WTC11 (cell line): ENCODE measurements at regions not wholly inside any gene's neighbourhood (a gene's known extent, or its start where the extent isn't known, plus 50 kb on each side); places are given as distances from the start of the nearest gene placed in this dataset.

ENCODE experiments used
- ATAC-seq: fragments of 200-7000 bp; cut with Tn5 transposase; 2 replicates; pipeline ENCODE4 v1.10.0; 2021; ENCODE audit warnings: mild to moderate bottlenecking, moderate library complexity
- CTCF ChIA-PET: fragments of 300-600 bp; sonication (Branson Sonifier 250); formaldehyde crosslinking; loops from one replicate; lab custom pipeline; 2021; ENCODE audit warnings: antibody characterized with exemption; lab: Charles Lee
- POLR2A ChIA-PET: fragments of 350-600 bp; sonication (Branson Sonifier 250); formaldehyde crosslinking; loops from one replicate; lab custom pipeline; 2021; ENCODE audit warnings: antibody characterized with exemption; lab: Charles Lee
- DNase-seq: peaks from one replicate; pipeline ENCODE4 v3.0.0; 2021; ENCODE audit warnings: low spot score
- H3K27ac Mint-ChIP-seq: 2 replicates; pipeline ENCODE4 v1.8.0; 2021; ENCODE audit warnings: mixed read lengths
- H3K27me3 Mint-ChIP-seq: 2 replicates; pipeline ENCODE4 v1.8.0; 2021; ENCODE audit warnings: low read depth, mild to moderate bottlenecking, moderate library complexity, mixed read lengths
- H3K36me3 Mint-ChIP-seq: 2 replicates; pipeline ENCODE4 v1.8.0; 2021; ENCODE audit warnings: mixed read lengths
- H3K4me1 Mint-ChIP-seq: 2 replicates; pipeline ENCODE4 v1.8.0; 2022; ENCODE audit warnings: mixed read lengths
- H3K4me3 Mint-ChIP-seq: 2 replicates; pipeline ENCODE4 v1.8.0; 2021; ENCODE audit warnings: mild to moderate bottlenecking, moderate library complexity, mixed read lengths
- H3K9me3 Mint-ChIP-seq: 2 replicates; pipeline ENCODE4 v1.8.0; 2021; ENCODE audit warnings: mixed read lengths
- AFF4 ChIP-seq: sonication (generic); formaldehyde crosslinking; IDR thresholded peaks from 2 replicates; pipeline ENCODE4 v1.8.1; 2023; ENCODE audit warnings: mild to moderate bottlenecking, missing genetic modification reagents, borderline replicate concordance
- EMX1 ChIP-seq: fragments of 250-450 bp; sonication (Bioruptor Pico); IDR thresholded peaks from 2 replicates; pipeline ENCODE4 v1.8.0; 2021; ENCODE audit warnings: mild to moderate bottlenecking
- GABPB1 ChIP-seq: sonication (generic); formaldehyde crosslinking; IDR thresholded peaks from 2 replicates; pipeline ENCODE4 v1.8.1; 2023; ENCODE audit warnings: mild to moderate bottlenecking, missing genetic modification reagents
- NFATC4 ChIP-seq: fragments of 250-450 bp; sonication (Bioruptor Pico); IDR thresholded peaks from 2 replicates; pipeline ENCODE4 v1.9.0; 2021; ENCODE audit warnings: mild to moderate bottlenecking
- NR3C1 ChIP-seq: sonication (generic); formaldehyde crosslinking; conservative IDR thresholded peaks from 2 replicates; pipeline ENCODE4 v1.8.1; 2023; ENCODE audit warnings: low read depth, mild to moderate bottlenecking, missing genetic modification reagents
- OVOL2 ChIP-seq: fragments of 250-450 bp; sonication (Bioruptor Pico); IDR thresholded peaks from 2 replicates; pipeline ENCODE4 v1.9.0; 2021; ENCODE audit warnings: mild to moderate bottlenecking, borderline replicate concordance
- PRDM15 ChIP-seq: sonication (generic); formaldehyde crosslinking; IDR thresholded peaks from 2 replicates; pipeline ENCODE4 v1.8.0; 2022; ENCODE audit warnings: missing genetic modification reagents
- SOX15 ChIP-seq: fragments of 250-450 bp; sonication (Bioruptor Pico); IDR thresholded peaks from 2 replicates; pipeline ENCODE4 v1.9.0; 2021; ENCODE audit warnings: mild to moderate bottlenecking
- SP1 ChIP-seq: sonication (generic); formaldehyde crosslinking; conservative IDR thresholded peaks from 2 replicates; pipeline ENCODE4 v1.8.1; 2022; ENCODE audit warnings: missing genetic modification reagents
- TCF7 ChIP-seq: sonication (generic); formaldehyde crosslinking; IDR thresholded peaks from 2 replicates; pipeline ENCODE4 v1.8.0; 2022; ENCODE audit warnings: mild to moderate bottlenecking, low read depth, missing genetic modification reagents, moderate library complexity
- TEAD4 ChIP-seq: sonication (generic); formaldehyde crosslinking; IDR thresholded peaks from 2 replicates; pipeline ENCODE4 v1.8.0; 2022; ENCODE audit warnings: mild to moderate bottlenecking, missing genetic modification reagents
- ZBTB21 ChIP-seq: sonication (generic); formaldehyde crosslinking; IDR thresholded peaks from 2 replicates; pipeline ENCODE4 v1.8.1; 2023; ENCODE audit warnings: mild to moderate bottlenecking, missing genetic modification reagents, borderline replicate concordance
- ZNF219 ChIP-seq: sonication (generic); formaldehyde crosslinking; IDR thresholded peaks from 2 replicates; pipeline ENCODE4 v1.8.0; 2023; ENCODE audit warnings: missing genetic modification reagents, mild to moderate bottlenecking, borderline replicate concordance
- TF ChIP-seq, protein P1 (sequence below): fragments of 250-450 bp; sonication (Bioruptor Pico); IDR thresholded peaks from 2 replicates; pipeline ENCODE4 v2.1.2; 2022; ENCODE audit warnings: mild to moderate bottlenecking, moderate library complexity
- TF ChIP-seq, protein P2 (sequence below): sonication (generic); formaldehyde crosslinking; IDR thresholded peaks from 2 replicates; pipeline ENCODE4 v1.8.0; 2023; ENCODE audit warnings: mild to moderate bottlenecking, missing genetic modification reagents
- TF ChIP-seq, protein P3 (sequence below): sonication (generic); formaldehyde crosslinking; IDR thresholded peaks from 2 replicates; pipeline ENCODE4 v1.8.1; 2023; ENCODE audit warnings: mild to moderate bottlenecking, missing genetic modification reagents, moderate library complexity

GRCh38 chr22:48418831-48419230, 1408.8 kb downstream of the BRD1 start (continued):
- TF ChIP-seq AFF4 (no peak), ZBTB21 (CRISPR knock-in tag) (no peak), SOX15 (CRISPR knock-in tag) (no peak), OVOL2 (CRISPR knock-in tag) (no peak), SP1 (CRISPR knock-in tag) (no peak), NFATC4 (CRISPR knock-in tag) (no peak), TCF7 (CRISPR knock-in tag) (no peak), GABPB1 (CRISPR knock-in tag) (no peak), EMX1 (CRISPR knock-in tag) (no peak), PRDM15 (CRISPR knock-in tag) (no peak)
- TF ChIP-seq, protein P1, sequence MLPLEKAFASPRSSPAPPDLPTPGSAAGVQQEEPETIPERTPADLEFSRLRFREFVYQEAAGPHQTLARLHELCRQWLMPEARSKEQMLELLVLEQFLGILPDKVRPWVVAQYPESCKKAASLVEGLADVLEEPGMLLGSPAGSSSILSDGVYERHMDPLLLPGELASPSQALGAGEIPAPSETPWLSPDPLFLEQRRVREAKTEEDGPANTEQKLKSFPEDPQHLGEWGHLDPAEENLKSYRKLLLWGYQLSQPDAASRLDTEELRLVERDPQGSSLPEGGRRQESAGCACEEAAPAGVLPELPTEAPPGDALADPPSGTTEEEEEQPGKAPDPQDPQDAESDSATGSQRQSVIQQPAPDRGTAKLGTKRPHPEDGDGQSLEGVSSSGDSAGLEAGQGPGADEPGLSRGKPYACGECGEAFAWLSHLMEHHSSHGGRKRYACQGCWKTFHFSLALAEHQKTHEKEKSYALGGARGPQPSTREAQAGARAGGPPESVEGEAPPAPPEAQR (CRISPR knock-in tag) = no peak
- TF ChIP-seq, protein P2, sequence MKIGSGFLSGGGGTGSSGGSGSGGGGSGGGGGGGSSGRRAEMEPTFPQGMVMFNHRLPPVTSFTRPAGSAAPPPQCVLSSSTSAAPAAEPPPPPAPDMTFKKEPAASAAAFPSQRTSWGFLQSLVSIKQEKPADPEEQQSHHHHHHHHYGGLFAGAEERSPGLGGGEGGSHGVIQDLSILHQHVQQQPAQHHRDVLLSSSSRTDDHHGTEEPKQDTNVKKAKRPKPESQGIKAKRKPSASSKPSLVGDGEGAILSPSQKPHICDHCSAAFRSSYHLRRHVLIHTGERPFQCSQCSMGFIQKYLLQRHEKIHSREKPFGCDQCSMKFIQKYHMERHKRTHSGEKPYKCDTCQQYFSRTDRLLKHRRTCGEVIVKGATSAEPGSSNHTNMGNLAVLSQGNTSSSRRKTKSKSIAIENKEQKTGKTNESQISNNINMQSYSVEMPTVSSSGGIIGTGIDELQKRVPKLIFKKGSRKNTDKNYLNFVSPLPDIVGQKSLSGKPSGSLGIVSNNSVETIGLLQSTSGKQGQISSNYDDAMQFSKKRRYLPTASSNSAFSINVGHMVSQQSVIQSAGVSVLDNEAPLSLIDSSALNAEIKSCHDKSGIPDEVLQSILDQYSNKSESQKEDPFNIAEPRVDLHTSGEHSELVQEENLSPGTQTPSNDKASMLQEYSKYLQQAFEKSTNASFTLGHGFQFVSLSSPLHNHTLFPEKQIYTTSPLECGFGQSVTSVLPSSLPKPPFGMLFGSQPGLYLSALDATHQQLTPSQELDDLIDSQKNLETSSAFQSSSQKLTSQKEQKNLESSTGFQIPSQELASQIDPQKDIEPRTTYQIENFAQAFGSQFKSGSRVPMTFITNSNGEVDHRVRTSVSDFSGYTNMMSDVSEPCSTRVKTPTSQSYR = no peak
- TF ChIP-seq, protein P3, sequence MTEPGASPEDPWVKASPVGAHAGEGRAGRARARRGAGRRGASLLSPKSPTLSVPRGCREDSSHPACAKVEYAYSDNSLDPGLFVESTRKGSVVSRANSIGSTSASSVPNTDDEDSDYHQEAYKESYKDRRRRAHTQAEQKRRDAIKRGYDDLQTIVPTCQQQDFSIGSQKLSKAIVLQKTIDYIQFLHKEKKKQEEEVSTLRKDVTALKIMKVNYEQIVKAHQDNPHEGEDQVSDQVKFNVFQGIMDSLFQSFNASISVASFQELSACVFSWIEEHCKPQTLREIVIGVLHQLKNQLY (CRISPR knock-in tag) = no peak

GRCh38 chr22:48417225-48418070, 1410.2 kb downstream of the BRD1 start:
- H3K27me3 Mint-ChIP-seq = no peaks in the 10 kb centered on the region
- POLR2A ChIA-PET = no interaction called here
- TF ChIP-seq ZBTB21 (CRISPR knock-in tag) (no peak), TEAD4 (CRISPR knock-in tag) (no peak), PRDM15 (CRISPR knock-in tag) (no peak), ZNF219 (CRISPR knock-in tag) (no peak), NR3C1 (CRISPR knock-in tag) (no peak)
- no peaks in the 10 kb centered on the region for H3K36me3 Mint-ChIP-seq
- H3K9me3 Mint-ChIP-seq = no peaks in the 10 kb centered on the region
- DNase-seq (no peak), ATAC-seq (no peak)
- H3K27ac Mint-ChIP-seq = no peak overlapping the region
- CTCF ChIA-PET = no interaction called here
- no peak overlapping the region for H3K4me3 Mint-ChIP-seq
- peaks cover 19% of the 10 kb centered on the region for H3K4me1 Mint-ChIP-seq
